VCaP (cell line): ENCODE measurements at regions not wholly inside any gene's neighbourhood (a gene's known extent, or its start where the extent isn't known, plus 50 kb on each side); places are given as distances from the start of the nearest gene placed in this dataset.
"Not testable (repeated sequence)": the region's sequence is repeated elsewhere in the genome, so short reads cannot be mapped to it uniquely, and the experiment has no call there.

Source experiments
- H3K27ac ChIP-seq: fragments of 450-650 bp; 2 replicates; pipeline ENCODE4 v1.5.1; 2017
- CTCF ChIP-seq: fragments of 450-650 bp; conservative IDR thresholded peaks from 2 replicates; pipeline ENCODE4 v1.5.1; 2017; ENCODE audit warnings: mild to moderate bottlenecking, moderate library complexity

GRCh38 chr3:144894576-144894975, 923.0 kb downstream of the DIPK2A start:
- H3K27ac ChIP-seq = no peak overlapping the region
- TF ChIP-seq CTCF = no peak

GRCh38 chr3:144900366-144900765, 928.7 kb downstream of the DIPK2A start:
- no peak for TF ChIP-seq CTCF
- H3K27ac ChIP-seq = no peak overlapping the region

- not testable (repeated sequence) for H3K27ac ChIP-seq
These were observed 936.0 kb downstream of the DIPK2A start for GRCh38 chr3:144907581-144907980.

- no peak for TF ChIP-seq CTCF
- no peak overlapping the region for H3K27ac ChIP-seq
These were observed 941.3 kb downstream of the DIPK2A start for GRCh38 chr3:144912968-144913367.

GRCh38 chr3:144915202-144915601, 943.6 kb downstream of the DIPK2A start:
- no peak for TF ChIP-seq CTCF
- no peak overlapping the region for H3K27ac ChIP-seq

- TF ChIP-seq CTCF = no peak
- no peak overlapping the region for H3K27ac ChIP-seq
These were observed 950.1 kb downstream of the DIPK2A start for GRCh38 chr3:144921710-144922109.

- no peak for TF ChIP-seq CTCF
- H3K27ac ChIP-seq = no peak overlapping the region
These were observed 951.6 kb downstream of the DIPK2A start for GRCh38 chr3:144923046-144923775.

GRCh38 chr3:144930431-144930830, 958.8 kb downstream of the DIPK2A start:
- no peak for TF ChIP-seq CTCF
- no peak overlapping the region for H3K27ac ChIP-seq
